SK-N-MC (cell line): ENCODE measurements at regions not wholly inside any gene's neighbourhood (a gene's known extent, or its start where the extent isn't known, plus 50 kb on each side); places are given as distances from the start of the nearest gene placed in this dataset.

ENCODE experiments used
- DNase-seq: peaks from one replicate; pipeline ENCODE4 v3.0.0-alpha.2; 2011; ENCODE audit warnings: low read depth, low spot score
- H3K27ac ChIP-seq: fragments of 200-600 bp; sonication (generic); 2 replicates; pipeline ENCODE4 v1.5.1; 2016; ENCODE audit warnings: mixed run types
- H3K36me3 ChIP-seq: fragments of 200-600 bp; sonication (generic); 2 replicates; pipeline ENCODE4 v1.6.1; 2017; ENCODE audit warnings: antibody characterized with exemption, low read length, mixed read lengths; ENCODE audit not compliant: insufficient read depth
- H3K4me3 ChIP-seq: fragments of 200-600 bp; sonication (generic); 2 replicates; pipeline ENCODE4 v1.5.1; 2016
- H3K9ac ChIP-seq: fragments of 200-600 bp; sonication (generic); 2 replicates; pipeline ENCODE4 v1.8.0; 2017; ENCODE audit warnings: mixed run types, mixed read lengths; ENCODE audit not compliant: insufficient read length
- H3K9me3 ChIP-seq: fragments of 200-600 bp; sonication (generic); 2 replicates; pipeline ENCODE4 v1.6.1; 2017; ENCODE audit warnings: low read depth, mild to moderate bottlenecking, antibody characterized with exemption, low read length, moderate library complexity, mixed read lengths
- EZH2 ChIP-seq: fragments of 200-600 bp; sonication (generic); IDR thresholded peaks from one replicate; pipeline ENCODE4 v1.6.1; 2017; ENCODE audit warnings: antibody characterized with exemption
- FOXP2 ChIP-seq: optimal IDR thresholded peaks from 2 replicates; pipeline ENCODE3; 2011; ENCODE audit warnings: mild to moderate bottlenecking, moderate library complexity; ENCODE audit not compliant: insufficient read depth; ENCODE audit errors: extremely low read length, control extremely low read depth
- POLR2AphosphoS5 ChIP-seq: IDR thresholded peaks from 2 replicates; pipeline ENCODE4 v1.6.1; 2012; ENCODE audit warnings: mild to moderate bottlenecking, low read depth, low read length, borderline replicate concordance

DNA sequence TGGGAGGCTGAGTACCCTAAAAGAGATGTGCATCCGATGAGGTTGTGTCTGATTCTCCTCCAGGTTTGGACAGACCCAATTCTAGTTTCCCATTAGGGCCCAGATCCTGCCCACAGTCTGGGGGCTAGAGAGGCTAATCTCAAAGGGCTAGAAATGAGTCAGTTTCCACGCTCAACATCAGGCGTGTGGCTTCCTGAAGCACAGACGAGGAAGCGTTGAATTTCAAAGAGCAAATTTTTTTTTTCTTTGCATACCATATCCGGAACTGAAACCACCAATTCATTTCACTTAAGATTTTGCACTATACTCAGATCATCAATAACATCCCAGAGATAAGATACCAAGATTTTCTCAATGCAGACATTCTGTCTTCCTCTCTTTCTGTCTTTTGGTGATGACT lies 173.8 kb upstream of the BCL6 start:
- Histone ChIP-seq H3K9ac (no peak overlapping the region), H3K9me3 (no peaks in the 10 kb centered on the region), H3K4me3 (no peak overlapping the region), H3K36me3 (no peaks in the 10 kb centered on the region), H3K27ac (no peak overlapping the region)
- no peak for DNase-seq
- TF ChIP-seq EZH2 (no peak), POLR2AphosphoS5 (no peak), FOXP2 (no peak)

GRCh38 chr3:187919544-187919943 lies 174.3 kb upstream of the BCL6 start:
- H3K4me3 ChIP-seq: no peak overlapping the region
- H3K36me3 ChIP-seq: no peaks in the 10 kb centered on the region
- no peaks in the 10 kb centered on the region for H3K9me3 ChIP-seq
- no peak for DNase-seq
- TF ChIP-seq EZH2 (no peak), POLR2AphosphoS5 (no peak), FOXP2 (no peak)
- H3K9ac ChIP-seq: no peak overlapping the region
- no peak overlapping the region for H3K27ac ChIP-seq

GRCh38 chr3:187920030-187920429 lies 174.8 kb upstream of the BCL6 start:
- no peaks in the 10 kb centered on the region for H3K36me3 ChIP-seq
- H3K4me3 ChIP-seq: no peak overlapping the region
- no peak overlapping the region for H3K9ac ChIP-seq
- H3K27ac ChIP-seq: no peak overlapping the region
- no peaks in the 10 kb centered on the region for H3K9me3 ChIP-seq
- TF ChIP-seq POLR2AphosphoS5 (no peak), FOXP2 (no peak), EZH2 (no peak)
- no peak for DNase-seq

GRCh38 chr3:187920913-187921312 lies 175.6 kb upstream of the BCL6 start:
- no peak for TF ChIP-seq EZH2
- no peak overlapping the region for H3K4me3 ChIP-seq
- DNase-seq: no peak
- no peak overlapping the region for H3K9ac ChIP-seq
- no peaks in the 10 kb centered on the region for H3K36me3 ChIP-seq
- no peaks in the 10 kb centered on the region for H3K9me3 ChIP-seq
- no peak overlapping the region for H3K27ac ChIP-seq

DNA sequence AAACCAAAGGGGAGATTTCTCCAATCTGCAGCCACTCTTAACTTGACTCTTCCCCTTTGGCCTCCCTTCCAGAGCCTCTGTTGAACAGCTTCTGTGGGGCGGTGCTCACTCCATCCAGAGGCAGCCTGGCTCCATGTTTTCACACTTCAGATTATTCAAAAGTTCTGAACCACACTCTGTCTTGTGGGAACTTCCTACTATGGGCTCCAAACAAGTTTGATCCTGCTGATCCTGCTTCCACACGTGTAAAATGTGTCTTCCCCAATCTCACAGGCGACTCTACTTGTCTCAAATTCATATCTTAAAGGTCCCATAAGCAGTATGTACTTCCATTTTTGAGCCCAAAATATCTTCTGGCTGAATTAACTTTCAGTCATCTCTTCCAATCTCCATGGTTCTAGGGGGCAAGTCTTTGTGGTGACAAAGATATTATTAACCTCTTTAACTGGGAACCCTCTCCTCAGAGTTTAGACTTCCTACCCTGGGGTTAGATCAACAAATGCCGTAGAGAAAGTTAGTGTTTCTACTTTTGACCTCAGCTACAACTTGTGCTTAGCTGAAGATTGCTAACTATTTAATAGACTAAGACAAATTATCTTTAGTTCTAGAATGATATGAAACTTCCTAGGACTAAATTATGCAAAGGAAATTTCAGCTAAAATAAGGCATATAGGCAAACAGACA lies 176.3 kb upstream of the BCL6 start:
- H3K9ac ChIP-seq: no peak overlapping the region
- no peak overlapping the region for H3K27ac ChIP-seq
- no peak for TF ChIP-seq FOXP2
- no peak for TF ChIP-seq EZH2
- no peak for TF ChIP-seq POLR2AphosphoS5
- H3K4me3 ChIP-seq: no peak overlapping the region
- H3K9me3 ChIP-seq: no peaks in the 10 kb centered on the region
- no peaks in the 10 kb centered on the region for H3K36me3 ChIP-seq
- no peak for DNase-seq

GRCh38 chr3:187922704-187923416 lies 177.6 kb upstream of the BCL6 start:
- no peak overlapping the region for H3K9ac ChIP-seq
- TF ChIP-seq POLR2AphosphoS5: no peak
- TF ChIP-seq FOXP2: no peak
- no peak for TF ChIP-seq EZH2
- no peaks in the 10 kb centered on the region for H3K9me3 ChIP-seq
- H3K27ac ChIP-seq: no peak overlapping the region
- DNase-seq: no peak
- no peak overlapping the region for H3K4me3 ChIP-seq
- no peaks in the 10 kb centered on the region for H3K36me3 ChIP-seq

DNA sequence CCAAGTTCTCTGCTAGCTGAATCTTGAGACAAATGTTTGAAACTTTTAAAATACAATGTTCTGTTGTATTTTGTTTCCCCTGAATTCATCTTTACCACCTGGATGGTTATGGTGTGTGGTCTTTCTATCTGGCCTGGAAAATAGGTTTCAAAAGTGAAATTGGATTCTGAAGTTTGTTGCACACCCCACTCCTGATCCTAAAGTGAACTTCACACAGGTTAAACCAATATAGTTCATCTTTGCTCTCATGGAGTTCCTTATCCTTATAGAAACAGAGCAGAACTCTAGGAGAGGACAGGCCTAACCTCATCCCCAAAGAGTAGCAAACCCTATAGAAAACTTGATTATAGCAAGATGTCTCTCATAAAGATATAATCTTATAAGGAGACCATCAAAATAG lies 179.4 kb upstream of the BCL6 start:
- H3K27ac ChIP-seq: no peak overlapping the region
- DNase-seq: no peak
- H3K9me3 ChIP-seq: no peaks in the 10 kb centered on the region
- no peak overlapping the region for H3K9ac ChIP-seq
- H3K36me3 ChIP-seq: no peaks in the 10 kb centered on the region
- TF ChIP-seq EZH2: no peak
- no peak for TF ChIP-seq POLR2AphosphoS5
- no peak overlapping the region for H3K4me3 ChIP-seq

- Histone ChIP-seq H3K9ac (no peak overlapping the region), H3K9me3 (no peaks in the 10 kb centered on the region), H3K27ac (no peak overlapping the region), H3K36me3 (no peaks in the 10 kb centered on the region), H3K4me3 (no peak overlapping the region)
- no peak for DNase-seq
- no peak for TF ChIP-seq FOXP2
- TF ChIP-seq EZH2: no peak
- TF ChIP-seq POLR2AphosphoS5: no peak
These were observed 180.1 kb upstream of the BCL6 start for GRCh38 chr3:187925326-187925725.

DNA sequence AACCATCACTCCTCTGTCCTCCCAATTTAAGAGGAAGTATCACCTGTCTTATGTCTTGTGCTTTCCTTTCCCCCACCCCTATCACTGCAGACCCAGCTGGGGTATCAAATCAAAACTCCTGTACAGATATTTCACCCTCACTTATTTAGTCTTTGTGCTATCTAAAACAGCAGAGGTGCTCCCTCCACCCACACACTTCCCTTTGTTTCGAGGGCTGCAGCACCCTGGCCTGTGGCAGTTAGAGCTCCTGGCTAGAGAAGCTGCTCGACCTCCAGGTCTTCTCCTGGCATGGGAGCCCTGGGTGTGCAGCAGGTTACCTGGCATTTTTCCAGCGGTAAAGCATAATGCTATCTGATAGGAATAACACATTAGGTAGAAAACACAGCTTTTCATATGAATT lies 181.4 kb upstream of the BCL6 start:
- DNase-seq: no peak
- Histone ChIP-seq H3K27ac (no peak overlapping the region), H3K9me3 (no peaks in the 10 kb centered on the region), H3K36me3 (no peaks in the 10 kb centered on the region), H3K9ac (no peak overlapping the region), H3K4me3 (no peak overlapping the region)
- TF ChIP-seq POLR2AphosphoS5 (no peak), EZH2 (no peak), FOXP2 (no peak)
